ENCODE measurements at regions not wholly inside any gene's neighbourhood (a gene's known extent, or its start where the extent isn't known, plus 50 kb on each side); places are given as distances from the start of the nearest gene placed in this dataset.

- in situ Hi-C loops (cut with MboI): no loop called here
- H3K36me3 ChIP-seq (ENCODE audit: control insufficient read depth in 2 of 2, insufficient read depth in 2 of 2, low read length in 1 of 2): no peaks in the 10 kb centered on the region
- no peak overlapping the region for H3K4me3 ChIP-seq
- no TSS peak for BruUV-seq (replicated peaks)
- no peaks in the 10 kb centered on the region for H3K79me2 ChIP-seq (ENCODE audit: control insufficient read depth, insufficient read depth, low read length)
- H3K4me2 ChIP-seq (ENCODE audit: control insufficient read depth, insufficient read depth): no peak overlapping the region
- H3K9ac ChIP-seq (ENCODE audit: control insufficient read depth, insufficient read depth, low read length): no peak overlapping the region
- TF ChIP-seq ESRRA (IDR thresholded peaks at IDR 0.05; ENCODE audit: low read length) (no peak), IKZF1 (conservative IDR thresholded peaks at IDR 0.05) (no peak), POLR2AphosphoS5 (IDR thresholded peaks at IDR 0.05; ENCODE audit: low read length) (no peak), SMARCA5 (IDR thresholded peaks at IDR 0.05) (no peak), TCF7 (IDR thresholded peaks at IDR 0.05; ENCODE audit: borderline replicate concordance) (no peak), IKZF2 (IDR thresholded peaks at IDR 0.05) (no peak), IRF4 (IDR thresholded peaks at IDR 0.05; ENCODE audit: low read depth, low read length) (no peak), MTA2 (IDR thresholded peaks at IDR 0.05; ENCODE audit: low read depth) (no peak), FOS (IDR thresholded peaks at IDR 0.05; ENCODE audit: borderline replicate concordance, extremely low read depth, insufficient read length) (no peak), EZH2 (IDR thresholded peaks at IDR 0.05; ENCODE audit: borderline replicate concordance, control insufficient read depth, low read depth, low read length) (no peak), CUX1 (IDR thresholded peaks at IDR 0.05; ENCODE audit: insufficient replicate concordance, low read depth, low read length) (no peak), STAT1 (conservative IDR thresholded peaks at IDR 0.05) (no peak), ZNF217 (IDR thresholded peaks at IDR 0.05) (no peak), TCF12 (IDR thresholded peaks at IDR 0.05; ENCODE audit: low read depth, low read length) (no peak), ZNF274 (IDR thresholded peaks at IDR 0.05; ENCODE audit: insufficient read depth, insufficient read length) (no peak), E4F1 (IDR thresholded peaks at IDR 0.05; ENCODE audit: borderline replicate concordance, partially characterized antibody) (no peak), PKNOX1 (IDR thresholded peaks at IDR 0.05) (no peak), SREBF1 (IDR thresholded peaks at IDR 0.05; ENCODE audit: low read length) (no peak)
- no peaks in the 10 kb centered on the region for H4K20me1 ChIP-seq (ENCODE audit: control insufficient read depth, insufficient read depth)
- ATAC-seq (no peak), FAIRE-seq (no peak), DNase-seq (ENCODE audit: low read depth, low spot score) (no peak)
- ChIA-PET CTCF (no interaction called here), POLR2A (no interaction called here), SMC1A (ENCODE audit: uncharacterized antibody, unreplicated experiment) (no interaction called here), RAD21 (ENCODE audit: unreplicated experiment) (interaction anchor here (0.5 kb wide), 1 partner anchor 621 kb away, joined by 3 read pairs; no protein-coding TSS in a partner anchor)
- H3K4me1 ChIP-seq (ENCODE audit: control insufficient read depth, insufficient read depth, low read length): no peaks in the 10 kb centered on the region
- no peak overlapping the region for H2AFZ ChIP-seq (ENCODE audit: control insufficient read depth, low read depth, low read length)
- H3K27me3 ChIP-seq (replicated peaks in 1 of 2; ENCODE audit: control insufficient read depth in 2 of 2, insufficient read depth in 2 of 2, low read length in 1 of 2): no peaks in the 10 kb centered on the region
- H3K27ac ChIP-seq (ENCODE audit: control insufficient read depth, insufficient read depth): no peak overlapping the region
- H3K9me3 ChIP-seq (replicated peaks; ENCODE audit: control insufficient read depth, insufficient read depth, low read length): no peaks in the 10 kb centered on the region
- 2% methylated on average over 2 of the region's 2 CpGs for WGBS (ENCODE audit: insufficient coverage, insufficient replicate concordance, low lambda C conversion rate, missing lambda C conversion rate)
- intact Hi-C loops (cut with micrococcal nuclease; ENCODE audit: unreplicated experiment): no loop called here
Measured at GRCh38 chr10:9719246-9719645, 1298.4 kb upstream of the CELF2 start.
